Caco-2 (cell line): ENCODE measurements at regions not wholly inside any gene's neighbourhood (a gene's known extent, or its start where the extent isn't known, plus 50 kb on each side); places are given as distances from the start of the nearest gene placed in this dataset.
A peak's percentile ranks its signal among the peaks of the same experiment; 100 is the strongest.
"Not testable (repeated sequence)": the region's sequence is repeated elsewhere in the genome, so short reads cannot be mapped to it uniquely, and the experiment has no call there.

Experiments used
- BruUV-seq: library from RNA; stranded (reverse); fragments of 400-500 nt; replicated peaks from 2 replicates; lab custom pipeline; 2021; lab: Mats Ljungman, UMichigan
- CTCF ChIA-PET: fragments of 300-600 bp; sonication (Branson Sonifier 250); formaldehyde crosslinking; loops from one replicate; lab custom pipeline; 2022; ENCODE audit warnings: antibody characterized with exemption; lab: Charles Lee
- POLR2A ChIA-PET: fragments of 300-600 bp; sonication (Branson Sonifier 250); formaldehyde crosslinking; loops from one replicate; lab custom pipeline; 2022; ENCODE audit warnings: antibody characterized with exemption; lab: Charles Lee
- DNase-seq, 2 experiments: peaks; one replicate each; pipeline versions ENCODE4 v3.0.0 to v3.0.0-alpha.2; 2020 to 2022
- H3K27me3 ChIP-seq: replicated peaks from 2 replicates; pipeline ENCODE4 v1.6.0; 2011; ENCODE audit warnings: low read length; ENCODE audit not compliant: control insufficient read depth, insufficient read depth
- H3K36me3 ChIP-seq: 2 replicates; pipeline ENCODE4 v1.5.1; 2011; ENCODE audit warnings: low read length; ENCODE audit not compliant: control insufficient read depth, insufficient read depth
- H3K4me1 ChIP-seq: fragments of 250-450 bp; sonication (Bioruptor Pico); 2 replicates; pipeline ENCODE4 v1.5.1; 2020; ENCODE audit warnings: mild to moderate bottlenecking
- H3K4me3 ChIP-seq: 2 replicates; pipeline ENCODE4 v1.5.1; 2011; ENCODE audit warnings: low read depth, mild to moderate bottlenecking, control low read depth, low read length
- H3K9me3 ChIP-seq: fragments of 250-450 bp; sonication (Bioruptor Pico); 2 replicates; pipeline ENCODE4 v1.5.1; 2020; ENCODE audit warnings: mild to moderate bottlenecking, moderate library complexity
- H3K27ac Mint-ChIP-seq: one replicate; pipeline ENCODE4 v1.8.0; 2022; ENCODE audit warnings: mixed read lengths; ENCODE audit not compliant: unreplicated experiment
- H3K27me3 Mint-ChIP-seq: one replicate; pipeline ENCODE4 v1.8.0; 2022; ENCODE audit warnings: mixed read lengths; ENCODE audit not compliant: insufficient read depth, unreplicated experiment
- H3K36me3 Mint-ChIP-seq: one replicate; pipeline ENCODE4 v1.8.0; 2022; ENCODE audit warnings: mild to moderate bottlenecking, mixed read lengths; ENCODE audit not compliant: insufficient read depth, unreplicated experiment
- H3K4me1 Mint-ChIP-seq: one replicate; pipeline ENCODE4 v1.8.0; 2022; ENCODE audit warnings: low read depth, mixed read lengths; ENCODE audit not compliant: unreplicated experiment
- H3K4me3 Mint-ChIP-seq: one replicate; pipeline ENCODE4 v1.8.0; 2022; ENCODE audit warnings: mild to moderate bottlenecking, moderate library complexity, mixed read lengths; ENCODE audit not compliant: unreplicated experiment
- H3K9me3 Mint-ChIP-seq: one replicate; pipeline ENCODE4 v1.8.0; 2022; ENCODE audit warnings: mixed read lengths; ENCODE audit not compliant: unreplicated experiment
- intact Hi-C: fragments of 100-400 bp; cut with micrococcal nuclease; formaldehyde crosslinking; loops from one replicate; pipeline ENCODE4 v1.10.0; 2022; ENCODE audit not compliant: unreplicated experiment
- TF ChIP-seq, protein P1 (sequence below), 2 experiments: fragments of 200-600 bp in 1 of 2; IDR thresholded peaks; 1 replicate in 1 of 2; 2 replicates in 1 of 2; pipeline versions ENCODE4 v1.5.1 to v1.8.0; 2011 to 2022; ENCODE audit warnings: antibody characterized with exemption in 1 of 2, control low read depth in 1 of 2, inconsistent platforms in 1 of 2, low read depth in 1 of 2, low read length in 1 of 2, mild to moderate bottlenecking in 1 of 2, moderate library complexity in 1 of 2; ENCODE audit not compliant: insufficient read depth in 1 of 2, severe bottlenecking in 1 of 2, unreplicated experiment in 1 of 2

DNA sequence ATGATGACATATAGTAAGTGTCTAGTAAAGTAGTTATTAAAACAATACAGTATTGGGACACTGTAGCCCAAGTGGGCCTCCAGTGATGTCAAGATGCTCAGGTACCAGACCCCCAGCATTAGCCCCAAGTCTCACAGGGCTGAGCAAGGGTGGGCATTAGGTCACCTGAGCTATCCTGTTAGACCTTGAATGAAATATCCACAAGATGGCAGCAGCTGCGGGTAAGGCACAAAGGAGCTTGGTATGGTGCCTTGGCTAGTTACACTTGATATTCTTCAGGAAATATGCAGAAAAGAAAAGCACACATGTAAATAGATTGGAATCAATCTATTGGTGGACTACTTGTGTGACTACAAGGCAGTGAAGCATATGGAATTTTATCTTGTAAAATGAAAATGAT is 701.8 kb upstream of the ADGRB3 start:
- CTCF ChIA-PET, result interaction anchor here (0.9 to 1.0 kb wide), 2 partner anchors 293 to 381 kb away, joined by 3 to 5 read pairs; no protein-coding TSS in a partner anchor
- BruUV-seq, result no TSS peak
- Histone ChIP-seq H3K9me3 (no peaks in the 10 kb centered on the region), H3K4me3 (no peak overlapping the region), H3K27me3 (no peaks in the 10 kb centered on the region), H3K36me3 (no peaks in the 10 kb centered on the region), H3K4me1 (no peaks in the 10 kb centered on the region)
- Mint-ChIP-seq H3K27ac (no peak overlapping the region), H3K9me3 (no peaks in the 10 kb centered on the region), H3K27me3 (no peaks in the 10 kb centered on the region), H3K36me3 (no peaks in the 10 kb centered on the region), H3K4me3 (no peak overlapping the region), H3K4me1 (no peaks in the 10 kb centered on the region)
- POLR2A ChIA-PET, result no interaction called here
- DNase-seq, result peak in 1 of 2 experiments; percentile 5
- TF ChIP-seq, protein P1, sequence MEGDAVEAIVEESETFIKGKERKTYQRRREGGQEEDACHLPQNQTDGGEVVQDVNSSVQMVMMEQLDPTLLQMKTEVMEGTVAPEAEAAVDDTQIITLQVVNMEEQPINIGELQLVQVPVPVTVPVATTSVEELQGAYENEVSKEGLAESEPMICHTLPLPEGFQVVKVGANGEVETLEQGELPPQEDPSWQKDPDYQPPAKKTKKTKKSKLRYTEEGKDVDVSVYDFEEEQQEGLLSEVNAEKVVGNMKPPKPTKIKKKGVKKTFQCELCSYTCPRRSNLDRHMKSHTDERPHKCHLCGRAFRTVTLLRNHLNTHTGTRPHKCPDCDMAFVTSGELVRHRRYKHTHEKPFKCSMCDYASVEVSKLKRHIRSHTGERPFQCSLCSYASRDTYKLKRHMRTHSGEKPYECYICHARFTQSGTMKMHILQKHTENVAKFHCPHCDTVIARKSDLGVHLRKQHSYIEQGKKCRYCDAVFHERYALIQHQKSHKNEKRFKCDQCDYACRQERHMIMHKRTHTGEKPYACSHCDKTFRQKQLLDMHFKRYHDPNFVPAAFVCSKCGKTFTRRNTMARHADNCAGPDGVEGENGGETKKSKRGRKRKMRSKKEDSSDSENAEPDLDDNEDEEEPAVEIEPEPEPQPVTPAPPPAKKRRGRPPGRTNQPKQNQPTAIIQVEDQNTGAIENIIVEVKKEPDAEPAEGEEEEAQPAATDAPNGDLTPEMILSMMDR (IDR thresholded peaks at IDR 0.05; ENCODE audit: insufficient read depth in 1 of 2, low read depth in 1 of 2, low read length in 1 of 2, severe bottlenecking in 1 of 2, unreplicated experiment in 1 of 2), result no peak
- intact Hi-C loops, result loop anchor here (10.0 kb wide), 1 partner anchor 1008 kb away; no protein-coding TSS in a partner anchor

DNA sequence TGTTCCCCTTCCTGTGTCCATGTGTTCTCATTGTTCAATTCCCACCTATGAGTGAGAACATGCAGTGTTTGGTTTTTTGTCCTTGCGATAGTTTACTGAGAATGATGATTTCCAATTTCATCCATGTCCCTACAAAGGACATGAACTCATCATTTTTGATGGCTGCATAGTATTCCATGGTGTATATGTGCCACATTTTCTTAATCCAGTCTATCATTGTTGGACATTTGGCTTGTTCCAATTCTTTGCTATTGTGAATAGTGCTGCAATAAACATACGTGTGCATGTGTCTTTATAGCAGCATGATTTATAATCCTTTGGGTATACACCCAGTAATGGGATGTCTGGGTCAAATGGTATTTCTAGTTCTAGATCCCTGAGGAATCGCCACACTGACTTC is 712.5 kb upstream of the ADGRB3 start:
- H3K36me3 Mint-ChIP-seq, H3K36me3 ChIP-seq, H3K4me1 ChIP-seq, DNase-seq, H3K27me3 ChIP-seq, POLR2A ChIA-PET, H3K27ac Mint-ChIP-seq, CTCF ChIA-PET, BruUV-seq, H3K4me3 ChIP-seq, H3K9me3 Mint-ChIP-seq, H3K27me3 Mint-ChIP-seq, intact Hi-C loops, H3K4me1 Mint-ChIP-seq, H3K4me3 Mint-ChIP-seq, H3K9me3 ChIP-seq: not testable (repeated sequence)

DNA sequence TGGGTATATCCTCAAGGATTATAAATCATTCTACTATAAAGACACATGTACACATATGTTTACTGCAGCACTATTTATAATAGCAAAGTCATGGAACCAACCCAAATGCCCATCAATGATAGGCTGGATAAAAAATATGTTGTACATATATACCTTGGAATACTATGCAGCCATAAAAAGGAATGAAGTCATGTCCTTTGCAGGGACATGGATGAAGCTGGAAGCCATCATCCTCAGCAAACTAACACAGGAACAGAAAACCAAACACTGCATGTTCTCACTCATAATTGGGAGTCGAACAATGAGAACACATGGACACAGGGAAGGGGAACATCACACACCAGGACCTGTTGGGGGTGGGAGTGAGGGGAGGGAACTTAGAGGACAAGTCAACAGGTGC is 715.0 kb upstream of the ADGRB3 start:
- H3K4me1 ChIP-seq, H3K36me3 Mint-ChIP-seq, POLR2A ChIA-PET, H3K4me3 Mint-ChIP-seq, H3K4me1 Mint-ChIP-seq, H3K4me3 ChIP-seq, BruUV-seq, H3K27me3 Mint-ChIP-seq, H3K27me3 ChIP-seq, intact Hi-C loops, H3K36me3 ChIP-seq, CTCF ChIA-PET, H3K27ac Mint-ChIP-seq, DNase-seq, H3K9me3 ChIP-seq, H3K9me3 Mint-ChIP-seq: not testable (repeated sequence)

DNA sequence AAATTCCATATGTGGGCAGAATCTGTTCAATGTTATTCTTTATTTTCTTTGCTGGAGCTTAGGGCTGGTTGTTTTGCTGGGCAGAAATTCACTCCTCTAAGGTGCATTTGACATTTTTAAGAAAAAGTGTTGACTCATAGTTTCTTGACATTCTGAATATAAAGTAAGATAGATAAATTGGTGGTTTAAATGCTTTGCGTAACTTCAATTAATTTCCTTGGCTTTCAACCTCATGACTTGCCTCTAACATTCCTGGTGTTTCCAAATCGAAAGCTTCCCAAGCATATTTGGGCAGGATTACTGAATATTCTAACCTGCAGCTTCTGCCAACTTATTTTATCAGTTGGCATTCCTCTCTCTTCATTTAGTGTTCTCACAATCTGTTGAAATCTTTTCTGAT is 718.7 kb upstream of the ADGRB3 start:
- Mint-ChIP-seq H3K9me3 (no peaks in the 10 kb centered on the region), H3K4me1 (no peaks in the 10 kb centered on the region), H3K27ac (no peak overlapping the region), H3K4me3 (no peak overlapping the region), H3K36me3 (no peaks in the 10 kb centered on the region), H3K27me3 (no peaks in the 10 kb centered on the region)
- ChIA-PET POLR2A (no interaction called here), CTCF (no interaction called here)
- Histone ChIP-seq H3K4me1 (no peaks in the 10 kb centered on the region), H3K27me3 (no peaks in the 10 kb centered on the region), H3K36me3 (no peaks in the 10 kb centered on the region), H3K4me3 (no peak overlapping the region), H3K9me3 (no peaks in the 10 kb centered on the region)
- BruUV-seq, result no TSS peak
- no peak for DNase-seq
- TF ChIP-seq, protein P1 (IDR thresholded peaks at IDR 0.05; ENCODE audit: insufficient read depth in 1 of 2, low read depth in 1 of 2, low read length in 1 of 2, severe bottlenecking in 1 of 2, unreplicated experiment in 1 of 2), result no peak
- intact Hi-C loops, result no loop called here
